Spleen (tissue), 11 donors: ENCODE measurements at regions not wholly inside any gene's neighbourhood (a gene's known extent, or its start where the extent isn't known, plus 50 kb on each side); places are given as distances from the start of the nearest gene placed in this dataset.

Experiments used
- DNase-seq: peaks from one replicate; pipeline ENCODE4 v3.0.0-alpha.2; 2020
- H3K27ac ChIP-seq, 8 donors: fragments of 200-600 bp; sonication (generic) in 7 of 8; 1 replicate in 4 of 8; 2 replicates in 4 of 8; pipeline versions ENCODE4 v1.5.0 to v1.8.0; 2016 to 2021; ENCODE audit warnings: inconsistent platforms in 4 of 8, mild to moderate bottlenecking in 4 of 8, moderate library complexity in 1 of 8
- H3K27me3 ChIP-seq, 7 donors: fragments of 200-600 bp; sonication (generic) in 6 of 7; replicated peaks in 1 of 7; 1 replicate in 4 of 7; 2 replicates in 3 of 7; pipeline versions ENCODE4 v1.5.0 to v1.8.0; 2016 to 2021; ENCODE audit warnings: inconsistent platforms in 3 of 7, mild to moderate bottlenecking in 1 of 7
- H3K36me3 ChIP-seq, 6 donors: fragments of 200-600 bp; sonication (generic) in 5 of 6; 1 replicate in 4 of 6; 2 replicates in 2 of 6; pipeline versions ENCODE4 v1.5.0 to v1.8.0; 2016 to 2021; ENCODE audit warnings: inconsistent platforms in 2 of 6
- H3K4me1 ChIP-seq, 6 donors: fragments of 200-600 bp; sonication (generic) in 5 of 6; 1 replicate in 3 of 6; 2 replicates in 3 of 6; pipeline versions ENCODE4 v1.5.0 to v1.8.0; 2016 to 2021; ENCODE audit warnings: inconsistent platforms in 3 of 6
- H3K4me3 ChIP-seq, 8 donors: fragments of 200-600 bp; sonication (generic) in 7 of 8; 1 replicate in 4 of 8; 2 replicates in 4 of 8; pipeline versions ENCODE4 v1.5.0 to v1.8.0; 2016 to 2021; ENCODE audit warnings: inconsistent platforms in 4 of 8, mild to moderate bottlenecking in 4 of 8, moderate library complexity in 2 of 8
- H3K9me3 ChIP-seq, 8 donors: fragments of 200-600 bp; sonication (generic) in 7 of 8; 1 replicate in 4 of 8; 2 replicates in 4 of 8; pipeline versions ENCODE4 v1.5.0 to v1.8.0; 2016 to 2021; ENCODE audit warnings: inconsistent platforms in 4 of 8
- CTCF ChIP-seq, 11 experiments: fragments of 200-600 bp in 7 of 11; fragments of 450-650 bp in 4 of 11; sonication (generic) in 4 of 11; IDR thresholded peaks in 8 of 11; conservative IDR thresholded peaks in 3 of 11; 1 replicate in 7 of 11; 2 replicates in 4 of 11; pipeline versions ENCODE4 v1.4.0 to v1.8.0; 2016 to 2021; ENCODE audit warnings: antibody characterized with exemption in 11 of 11, inconsistent platforms in 4 of 11, mild to moderate bottlenecking in 1 of 11
- POLR2A ChIP-seq, 3 donors: fragments of 450-650 bp; IDR thresholded peaks; one replicate each; pipeline ENCODE4 v1.5.1; 2017; ENCODE audit warnings: antibody characterized with exemption in 3 of 3, mild to moderate bottlenecking in 1 of 3
- POLR2AphosphoS5 ChIP-seq, 3 donors: sonication (generic); formaldehyde crosslinking; IDR thresholded peaks; one replicate each; pipeline ENCODE4 v1.5.1; 2017; ENCODE audit warnings: antibody characterized with exemption in 3 of 3
- WGBS, 5 donors: extraction: QIAGEN DNeasy Blood & Tissue Kit in 3 of 5; methylation state at CpG; one replicate each; pipeline versions ENCODE4 v1.1.5 to v1.1.7; 2013 to 2018; 5-methylcytosine and 5-hydroxymethylcytosine counted together
- intact Hi-C: fragments of 100-400 bp; cut with DNase I; formaldehyde crosslinking; loops from one replicate; pipeline ENCODE4 v1.15.0; 2023; ENCODE audit warnings: low total_unique reads
- donor health status: healthy with polysubstance abuse.
- donor health status: DM: no; HTN: no; CAD: no; lungs with moderate emphysema.
- donor health status: DM: no; HTN: no; CAD: no.
- donor health status: Bipolar disorder and iron deficiency.
- donor health status: healthy.
- donor health status: DM: no; HTN: no; CAD: no.
- donor health status: DM: yes; HTN: yes; CAD: no.

- Histone ChIP-seq H3K4me1 (no peaks in the 10 kb centered on the region), H3K27me3 (no peaks in the 10 kb centered on the region), H3K9me3 (no peaks in the 10 kb centered on the region), H3K4me3 (no peak overlapping the region), H3K36me3 (no peaks in the 10 kb centered on the region), H3K27ac (no peak overlapping the region)
- intact Hi-C loops, result no loop called here
- no peak for DNase-seq
- TF ChIP-seq POLR2A (IDR thresholded peaks at IDR 0.05) (no peak), POLR2AphosphoS5 (IDR thresholded peaks at IDR 0.05) (no peak), CTCF (IDR thresholded peaks at IDR 0.05 in 8 of 11, conservative IDR thresholded peaks at IDR 0.05 in 3 of 11) (no peak)
- 90 to 95% (median 94%) methylated on average over 3 of the region's 3 CpGs for WGBS, 5 donors
Observed at GRCh38 chr6:121838842-121839241, 403.4 kb downstream of the GJA1 start.

- H3K4me3 ChIP-seq, result no peak overlapping the region
- 59 to 84% (median 64%) methylated on average over 1 of the region's 1 CpG for WGBS, 5 donors
- intact Hi-C loops, result no loop called here
Observed at GRCh38 chr6:121839896-121840295, 404.4 kb downstream of the GJA1 start.

GRCh38 chr6:121844898-121845297 is 409.5 kb downstream of the GJA1 start:
- no peak overlapping the region for H3K27ac ChIP-seq
- no peaks in the 10 kb centered on the region for H3K27me3 ChIP-seq
- H3K9me3 ChIP-seq, result no peaks in the 10 kb centered on the region
- no peaks in the 10 kb centered on the region for H3K4me1 ChIP-seq
- WGBS, 5 donors, result 86 to 93% (median 87%) methylated on average over 3 of the region's 3 CpGs
- intact Hi-C loops, result no loop called here
- TF ChIP-seq CTCF (IDR thresholded peaks at IDR 0.05 in 8 of 11, conservative IDR thresholded peaks at IDR 0.05 in 3 of 11) (no peak), POLR2AphosphoS5 (IDR thresholded peaks at IDR 0.05) (no peak), POLR2A (IDR thresholded peaks at IDR 0.05) (no peak)
- no peak overlapping the region for H3K4me3 ChIP-seq
- no peaks in the 10 kb centered on the region for H3K36me3 ChIP-seq
- no peak for DNase-seq

More at GRCh38 chr6:121839896-121840295, 404.4 kb downstream of the GJA1 start:
- no peak for DNase-seq
- Histone ChIP-seq H3K27me3 (no peaks in the 10 kb centered on the region), H3K9me3 (no peaks in the 10 kb centered on the region), H3K27ac (no peak overlapping the region), H3K4me1 (no peaks in the 10 kb centered on the region), H3K36me3 (no peaks in the 10 kb centered on the region)
- TF ChIP-seq CTCF (IDR thresholded peaks at IDR 0.05 in 8 of 11, conservative IDR thresholded peaks at IDR 0.05 in 3 of 11) (no peak), POLR2A (IDR thresholded peaks at IDR 0.05) (no peak), POLR2AphosphoS5 (IDR thresholded peaks at IDR 0.05) (no peak)

GRCh38 chr6:121847806-121848522 is 412.5 kb downstream of the GJA1 start:
- intact Hi-C loops, result loop anchor here (2.0 kb wide), 1 partner anchor 417 kb away; no protein-coding TSS in a partner anchor

More at GRCh38 chr6:121847806-121848522, 412.5 kb downstream of the GJA1 start:
- no peaks in the 10 kb centered on the region for H3K9me3 ChIP-seq
- H3K4me1 ChIP-seq, result no peaks in the 10 kb centered on the region
- no peak for DNase-seq
- TF ChIP-seq CTCF (IDR thresholded peaks at IDR 0.05 in 8 of 11, conservative IDR thresholded peaks at IDR 0.05 in 3 of 11) (no peak), POLR2A (IDR thresholded peaks at IDR 0.05) (no peak)
- WGBS, 5 donors, result 81 to 89% (median 87%) methylated on average over 4 of the region's 4 CpGs
- H3K4me3 ChIP-seq, result no peak overlapping the region
- no peak overlapping the region for H3K27ac ChIP-seq
- no peaks in the 10 kb centered on the region for H3K36me3 ChIP-seq
- H3K27me3 ChIP-seq, result no peaks in the 10 kb centered on the region
